Endothelial cell (in vitro differentiated cells): ENCODE measurements at regions not wholly inside any gene's neighbourhood (a gene's known extent, or its start where the extent isn't known, plus 50 kb on each side); places are given as distances from the start of the nearest gene placed in this dataset.

Experiments
- DNase-seq: peaks from one replicate; pipeline ENCODE4 v3.0.0; 2021; ENCODE audit warnings: low spot score
- H3K27ac Mint-ChIP-seq: one replicate; pipeline ENCODE4 v1.8.0; 2021; ENCODE audit warnings: mixed read lengths, inconsistent platforms; ENCODE audit not compliant: unreplicated experiment
- H3K27me3 Mint-ChIP-seq: one replicate; pipeline ENCODE4 v1.8.0; 2021; ENCODE audit warnings: mild to moderate bottlenecking, moderate library complexity, mixed read lengths, inconsistent platforms; ENCODE audit not compliant: unreplicated experiment
- H3K36me3 Mint-ChIP-seq: one replicate; pipeline ENCODE4 v1.8.0; 2021; ENCODE audit warnings: mild to moderate bottlenecking, low read depth, mixed read lengths, inconsistent platforms; ENCODE audit not compliant: unreplicated experiment
- H3K4me1 Mint-ChIP-seq: one replicate; pipeline ENCODE4 v1.8.0; 2021; ENCODE audit warnings: mild to moderate bottlenecking, mixed read lengths, inconsistent platforms; ENCODE audit not compliant: unreplicated experiment
- H3K4me3 Mint-ChIP-seq: one replicate; pipeline ENCODE4 v1.8.0; 2021; ENCODE audit warnings: mild to moderate bottlenecking, mixed read lengths, inconsistent platforms; ENCODE audit not compliant: unreplicated experiment
- H3K9me3 Mint-ChIP-seq: one replicate; pipeline ENCODE4 v1.8.0; 2021; ENCODE audit warnings: mixed read lengths, inconsistent platforms; ENCODE audit not compliant: unreplicated experiment
- CTCF ChIP-seq: fragments of 200-600 bp; sonication (generic); IDR thresholded peaks from one replicate; pipeline ENCODE4 v1.5.0; 2021; ENCODE audit warnings: antibody characterized with exemption; ENCODE audit not compliant: unreplicated experiment

GRCh38 chr11:129324533-129325175, 51.0 kb upstream of the BARX2 start:
- Mint-ChIP-seq H3K27ac (peak overlapping the region; percentile 1), H3K27me3 (no peaks in the 10 kb centered on the region), H3K36me3 (no peaks in the 10 kb centered on the region), H3K4me3 (no peak overlapping the region), H3K9me3 (no peaks in the 10 kb centered on the region), H3K4me1 (peaks cover 39% of the 10 kb centered on the region)
- TF ChIP-seq CTCF = no peak
- no peak for DNase-seq

- TF ChIP-seq CTCF = no peak
- no peak for DNase-seq
These were observed 51.6 kb upstream of the BARX2 start for GRCh38 chr11:129323896-129324502.

GRCh38 chr11:129322941-129323340, 52.7 kb upstream of the BARX2 start:
- Mint-ChIP-seq H3K4me1 (peaks cover 56% of the 10 kb centered on the region), H3K27ac (no peak overlapping the region), H3K4me3 (no peak overlapping the region), H3K9me3 (no peaks in the 10 kb centered on the region), H3K27me3 (no peaks in the 10 kb centered on the region), H3K36me3 (no peaks in the 10 kb centered on the region)
- DNase-seq = no peak
- no peak for TF ChIP-seq CTCF

More at GRCh38 chr11:129323896-129324502, 51.6 kb upstream of the BARX2 start:
- peak overlapping the region; percentile 1 for H3K27ac Mint-ChIP-seq
- H3K4me3 Mint-ChIP-seq = no peak overlapping the region
- H3K27me3 Mint-ChIP-seq = no peaks in the 10 kb centered on the region
- peaks cover 45% of the 10 kb centered on the region for H3K4me1 Mint-ChIP-seq
- H3K9me3 Mint-ChIP-seq = no peaks in the 10 kb centered on the region
- H3K36me3 Mint-ChIP-seq = no peaks in the 10 kb centered on the region

- Mint-ChIP-seq H3K36me3 (no peaks in the 10 kb centered on the region), H3K27me3 (no peaks in the 10 kb centered on the region), H3K4me1 (peaks cover 70% of the 10 kb centered on the region), H3K9me3 (no peaks in the 10 kb centered on the region), H3K27ac (no peak overlapping the region), H3K4me3 (no peak overlapping the region)
- DNase-seq = no peak
- TF ChIP-seq CTCF = no peak
These were observed 54.6 kb upstream of the BARX2 start for GRCh38 chr11:129321076-129321475.

- Mint-ChIP-seq H3K27me3 (peaks cover 2% of the 10 kb centered on the region), H3K9me3 (no peaks in the 10 kb centered on the region), H3K27ac (no peak overlapping the region), H3K4me1 (peaks cover 76% of the 10 kb centered on the region), H3K36me3 (no peaks in the 10 kb centered on the region), H3K4me3 (no peak overlapping the region)
- DNase-seq = no peak
- no peak for TF ChIP-seq CTCF
These were observed 55.2 kb upstream of the BARX2 start for GRCh38 chr11:129320494-129320893.
